ENCODE measurements at regions not wholly inside any gene's neighbourhood (a gene's known extent, or its start where the extent isn't known, plus 50 kb on each side); places are given as distances from the start of the nearest gene placed in this dataset.

GRCh38 chr2:19256121-19256601 is 102.3 kb downstream of the OSR1 start:
- Histone ChIP-seq H3K27me3 (ENCODE audit: low read depth) (no peaks in the 10 kb centered on the region), H3K36me3 (no peaks in the 10 kb centered on the region), H3K9me3 (replicated peaks) (no peaks in the 10 kb centered on the region), H3K4me1 (no peaks in the 10 kb centered on the region), H3K27ac (replicated peaks) (no peak overlapping the region), H3K4me3 (no peak overlapping the region)
- intact Hi-C loops (cut with micrococcal nuclease), result no loop called here
- TF ChIP-seq CTCF (IDR thresholded peaks at IDR 0.05; ENCODE audit: borderline replicate concordance), result no peak
- no peak for DNase-seq

- H3K36me3 ChIP-seq, result no peaks in the 10 kb centered on the region
- no peak overlapping the region for H3K4me3 ChIP-seq
- no peaks in the 10 kb centered on the region for H3K27me3 ChIP-seq (ENCODE audit: low read depth)
- intact Hi-C loops (cut with micrococcal nuclease), result no loop called here
- no peak for TF ChIP-seq CTCF (IDR thresholded peaks at IDR 0.05; ENCODE audit: borderline replicate concordance)
- H3K4me1 ChIP-seq, result no peaks in the 10 kb centered on the region
- DNase-seq, result no peak
- H3K9me3 ChIP-seq (replicated peaks), result no peaks in the 10 kb centered on the region
- H3K27ac ChIP-seq (replicated peaks), result no peak overlapping the region
Measured at GRCh38 chr2:19255481-19255880, 102.9 kb downstream of the OSR1 start.

- Histone ChIP-seq H3K9me3 (replicated peaks) (no peaks in the 10 kb centered on the region), H3K36me3 (no peaks in the 10 kb centered on the region), H3K4me1 (no peaks in the 10 kb centered on the region), H3K27ac (replicated peaks) (no peak overlapping the region), H3K4me3 (no peak overlapping the region), H3K27me3 (ENCODE audit: low read depth) (no peaks in the 10 kb centered on the region)
- intact Hi-C loops (cut with micrococcal nuclease), result no loop called here
- DNase-seq, result no peak
- no peak for TF ChIP-seq CTCF (IDR thresholded peaks at IDR 0.05; ENCODE audit: borderline replicate concordance)
Measured at GRCh38 chr2:19251554-19251953, 106.9 kb downstream of the OSR1 start.

- no peak overlapping the region for H3K4me3 ChIP-seq
- no peak for TF ChIP-seq CTCF (IDR thresholded peaks at IDR 0.05; ENCODE audit: borderline replicate concordance)
- H3K9me3 ChIP-seq (replicated peaks), result no peaks in the 10 kb centered on the region
- intact Hi-C loops (cut with micrococcal nuclease), result no loop called here
- H3K4me1 ChIP-seq, result no peaks in the 10 kb centered on the region
- H3K36me3 ChIP-seq, result no peaks in the 10 kb centered on the region
- H3K27me3 ChIP-seq (ENCODE audit: low read depth), result no peaks in the 10 kb centered on the region
- no peak overlapping the region for H3K27ac ChIP-seq (replicated peaks)
- no peak for DNase-seq
Measured at GRCh38 chr2:19250906-19251305, 107.5 kb downstream of the OSR1 start.

- no peak overlapping the region for H3K4me3 ChIP-seq
- H3K4me1 ChIP-seq, result no peaks in the 10 kb centered on the region
- DNase-seq, result no peak
- H3K27me3 ChIP-seq (ENCODE audit: low read depth), result no peaks in the 10 kb centered on the region
- no peak overlapping the region for H3K27ac ChIP-seq (replicated peaks)
- intact Hi-C loops (cut with micrococcal nuclease), result no loop called here
- no peaks in the 10 kb centered on the region for H3K9me3 ChIP-seq (replicated peaks)
- H3K36me3 ChIP-seq, result no peaks in the 10 kb centered on the region
- TF ChIP-seq CTCF (IDR thresholded peaks at IDR 0.05; ENCODE audit: borderline replicate concordance), result no peak
Measured at GRCh38 chr2:19247186-19247585, 111.2 kb downstream of the OSR1 start.

GRCh38 chr2:19246496-19246895 is 111.9 kb downstream of the OSR1 start:
- no peaks in the 10 kb centered on the region for H3K4me1 ChIP-seq
- H3K27ac ChIP-seq (replicated peaks), result no peak overlapping the region
- no peaks in the 10 kb centered on the region for H3K36me3 ChIP-seq
- intact Hi-C loops (cut with micrococcal nuclease), result no loop called here
- TF ChIP-seq CTCF (IDR thresholded peaks at IDR 0.05; ENCODE audit: borderline replicate concordance), result no peak
- H3K4me3 ChIP-seq, result no peak overlapping the region
- no peaks in the 10 kb centered on the region for H3K27me3 ChIP-seq (ENCODE audit: low read depth)
- H3K9me3 ChIP-seq (replicated peaks), result no peaks in the 10 kb centered on the region
- DNase-seq, result no peak
